DLD1 (cell line): ENCODE measurements at regions not wholly inside any gene's neighbourhood (a gene's known extent, or its start where the extent isn't known, plus 50 kb on each side); places are given as distances from the start of the nearest gene placed in this dataset.

Experiments
- in situ Hi-C: cut with HindIII; loops from 2 replicates; pipeline ENCODE4 v1.10.0; 2017; ENCODE audit warnings: low sequenced_read_pairs

GRCh38 chr20:9920866-9921265 is 82.0 kb upstream of the PAK5 start:
- in situ Hi-C loops = loop anchor here (25.0 kb wide), 1 partner anchor 284 kb away; no protein-coding TSS in a partner anchor

- in situ Hi-C loops = loop anchor here (25.0 kb wide), 1 partner anchor 282 kb away; no protein-coding TSS in a partner anchor
Measured at GRCh38 chr20:9919271-9920014, 80.6 kb upstream of the PAK5 start.

GRCh38 chr20:9918348-9918747 is 79.5 kb upstream of the PAK5 start:
- in situ Hi-C loops = loop anchor here (25.0 kb wide), 1 partner anchor 281 kb away; no protein-coding TSS in a partner anchor

- in situ Hi-C loops = loop anchor here (25.0 kb wide), 1 partner anchor 279 kb away; no protein-coding TSS in a partner anchor
Measured at GRCh38 chr20:9916761-9917160, 77.9 kb upstream of the PAK5 start.

- in situ Hi-C loops = loop anchor here (25.0 kb wide), 1 partner anchor 276 kb away; no protein-coding TSS in a partner anchor
Measured at GRCh38 chr20:9912858-9913434, 74.1 kb upstream of the PAK5 start.

GRCh38 chr20:9912290-9912689 is 73.4 kb upstream of the PAK5 start:
- in situ Hi-C loops = loop anchor here (25.0 kb wide), 1 partner anchor 275 kb away; no protein-coding TSS in a partner anchor

- in situ Hi-C loops = loop anchor here (25.0 kb wide), 1 partner anchor 274 kb away; no protein-coding TSS in a partner anchor
Measured at GRCh38 chr20:9911519-9911918, 72.6 kb upstream of the PAK5 start.

- in situ Hi-C loops = loop anchor here (25.0 kb wide), 1 partner anchor 272 kb away; no protein-coding TSS in a partner anchor
Measured at GRCh38 chr20:9909167-9909566, 70.3 kb upstream of the PAK5 start.

- in situ Hi-C loops = loop anchor here (25.0 kb wide), 1 partner anchor 266 kb away; no protein-coding TSS in a partner anchor
Measured at GRCh38 chr20:9903048-9903655, 64.3 kb upstream of the PAK5 start.

GRCh38 chr20:9889270-9889981 is 50.5 kb upstream of the PAK5 start:
- in situ Hi-C loops = no loop called here
